ENCODE measurements at regions not wholly inside any gene's neighbourhood (a gene's known extent, or its start where the extent isn't known, plus 50 kb on each side); places are given as distances from the start of the nearest gene placed in this dataset.

DNA sequence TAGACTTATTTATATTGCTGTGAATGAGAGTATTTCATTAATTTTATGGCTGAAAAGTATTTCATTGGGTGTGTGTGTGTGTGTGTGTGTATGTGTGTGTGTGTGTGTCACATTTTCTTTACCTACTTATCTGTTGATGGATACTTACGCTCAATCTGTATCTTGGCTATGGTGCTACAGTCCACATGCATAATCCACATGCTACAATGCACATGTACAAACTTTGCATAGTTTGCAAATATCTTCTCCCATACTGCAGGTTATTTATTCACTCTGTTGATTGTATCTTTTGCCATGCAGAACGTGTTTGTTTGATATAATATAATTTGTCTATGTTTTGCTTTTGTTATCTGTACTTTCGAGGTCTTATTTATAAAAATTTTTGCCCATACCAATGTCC is 167.8 kb downstream of the RAB28 start:
- no peak for DNase-seq

DNA sequence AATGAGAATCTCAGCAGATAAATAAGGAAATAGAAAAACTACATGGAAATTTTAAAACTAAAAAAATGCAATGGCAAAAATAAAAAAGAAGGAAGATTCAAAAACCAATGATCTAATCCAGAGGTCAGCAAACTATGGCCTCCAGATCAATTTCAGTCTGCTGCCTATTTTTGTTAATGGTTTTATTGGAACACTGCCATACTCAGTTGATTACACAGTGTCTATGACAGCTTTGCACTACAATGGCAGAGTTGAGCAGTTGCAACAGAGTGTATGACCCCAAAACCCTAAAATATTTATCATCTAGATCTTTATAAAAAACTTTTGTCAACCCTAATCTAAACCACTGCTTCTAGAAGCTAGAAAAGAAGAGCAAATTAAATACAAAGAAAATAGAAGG is 170.3 kb downstream of the RAB28 start:
- no peak for DNase-seq

DNA sequence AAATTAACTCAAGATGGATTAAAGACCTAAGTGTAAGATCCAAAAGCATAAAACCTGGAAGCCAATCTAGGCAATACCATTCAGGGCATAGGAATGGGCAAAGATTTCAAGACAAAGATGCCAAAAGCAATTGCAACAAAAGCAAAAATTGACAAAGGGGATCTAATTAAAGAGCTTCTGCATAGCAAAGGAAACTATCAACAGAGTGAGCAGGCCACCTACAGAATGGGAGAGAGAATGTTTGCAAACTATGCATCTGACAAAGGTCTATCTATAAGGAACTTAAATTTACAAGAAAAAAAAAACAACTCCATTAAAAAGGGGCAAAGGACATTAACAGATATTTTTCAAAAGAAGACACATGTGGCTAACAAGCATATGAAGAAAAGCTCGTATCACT is 171.9 kb downstream of the RAB28 start:
- DNase-seq, result no peak

DNA sequence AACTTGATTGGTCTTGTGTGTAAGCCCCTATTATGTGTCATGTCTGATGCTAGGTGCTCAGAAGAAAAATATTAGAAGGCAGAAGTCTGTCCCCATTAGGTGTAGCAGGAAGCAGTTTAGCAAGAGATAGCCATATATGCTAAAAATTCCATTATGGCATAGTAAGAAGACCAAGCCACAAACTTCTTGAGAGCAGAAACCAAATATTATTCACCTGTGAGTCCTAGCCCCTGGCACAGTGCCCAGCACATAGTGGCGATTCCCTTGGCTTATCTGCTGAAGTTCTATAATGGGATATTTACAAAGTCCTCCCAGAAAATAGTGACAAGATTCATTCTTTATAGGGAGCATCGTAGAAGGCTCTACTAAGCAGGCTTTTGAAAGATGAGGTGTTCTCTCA is 174.4 kb downstream of the RAB28 start:
- no peak for DNase-seq

DNA sequence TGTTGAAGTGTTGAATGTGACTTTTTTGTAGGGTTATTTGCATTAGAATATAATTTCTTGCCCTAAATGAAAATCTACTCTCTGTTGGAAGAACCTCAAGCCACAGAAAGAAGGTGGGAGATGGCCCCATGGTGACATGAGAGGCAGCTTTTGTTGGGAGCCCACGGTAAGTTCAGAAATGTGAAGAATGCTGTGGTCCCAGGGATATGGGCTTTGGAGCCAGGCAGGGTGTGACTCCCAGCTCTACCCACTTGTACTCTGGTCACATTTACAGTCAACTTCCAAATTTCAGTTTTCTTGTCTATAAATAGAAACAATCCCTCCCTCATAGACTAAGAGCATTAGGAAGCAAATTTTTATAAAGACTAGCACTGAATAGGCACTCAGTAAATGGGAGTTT is 177.8 kb downstream of the RAB28 start:
- no peak for DNase-seq

DNA sequence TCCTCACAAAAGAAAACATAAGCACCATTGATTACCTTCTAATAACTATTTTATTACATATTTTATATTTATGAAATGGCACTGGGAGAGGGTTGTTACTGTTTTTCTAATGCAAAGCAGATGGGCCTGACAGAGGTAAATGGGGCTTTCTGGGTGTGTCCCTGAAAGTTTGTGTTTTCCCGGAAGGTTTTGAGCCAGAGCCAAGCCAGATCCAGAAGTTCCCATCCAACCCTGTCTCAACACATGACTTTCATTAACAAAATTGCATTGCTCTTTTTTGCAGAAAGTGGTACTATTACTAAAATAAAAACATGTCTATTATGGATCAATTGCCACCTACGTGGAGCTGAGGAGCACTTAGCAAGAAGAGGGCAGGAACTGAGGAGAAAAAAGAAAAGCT is 181.3 kb downstream of the RAB28 start:
- DNase-seq, result no peak

DNA sequence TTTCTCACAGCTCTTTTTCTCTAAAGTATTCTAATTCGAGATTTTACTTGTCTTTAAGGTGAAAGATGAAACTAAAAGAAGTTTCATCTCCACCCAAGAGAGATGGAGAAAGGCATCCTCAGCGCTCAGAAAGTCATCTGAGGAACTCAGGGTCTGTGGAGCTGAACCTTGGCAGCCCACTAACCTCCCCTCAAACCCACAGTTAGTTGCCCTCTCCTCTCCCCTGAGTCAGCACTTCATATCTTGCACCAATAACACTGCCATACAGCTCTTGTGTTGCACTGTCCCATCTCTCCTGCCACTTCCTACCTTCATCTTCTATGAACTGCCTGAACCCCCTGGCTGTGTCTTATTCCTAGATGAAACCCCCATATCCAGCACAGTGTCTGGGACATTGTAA is 184.8 kb downstream of the RAB28 start:
- no peak for DNase-seq

DNA sequence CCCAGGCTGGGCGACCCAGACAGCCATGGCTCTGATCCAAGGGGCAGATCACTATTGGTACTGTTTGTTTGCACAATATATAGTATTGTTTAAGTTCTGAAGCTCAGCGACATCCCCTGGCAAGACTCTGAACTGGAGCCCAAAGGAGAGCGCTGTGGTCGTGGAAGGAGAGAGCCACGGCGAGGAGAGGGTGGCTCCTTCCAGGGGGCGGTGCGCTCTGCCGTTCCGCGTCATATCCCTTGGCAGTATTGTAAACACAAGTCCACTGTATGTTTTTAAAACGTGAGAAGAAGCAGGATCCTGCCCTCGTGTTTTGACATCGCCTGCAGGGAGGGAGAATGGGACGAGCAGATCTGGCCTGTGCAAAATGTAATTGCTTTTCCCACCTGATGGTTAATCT is 185.5 kb downstream of the RAB28 start:
- no peak for DNase-seq

DNA sequence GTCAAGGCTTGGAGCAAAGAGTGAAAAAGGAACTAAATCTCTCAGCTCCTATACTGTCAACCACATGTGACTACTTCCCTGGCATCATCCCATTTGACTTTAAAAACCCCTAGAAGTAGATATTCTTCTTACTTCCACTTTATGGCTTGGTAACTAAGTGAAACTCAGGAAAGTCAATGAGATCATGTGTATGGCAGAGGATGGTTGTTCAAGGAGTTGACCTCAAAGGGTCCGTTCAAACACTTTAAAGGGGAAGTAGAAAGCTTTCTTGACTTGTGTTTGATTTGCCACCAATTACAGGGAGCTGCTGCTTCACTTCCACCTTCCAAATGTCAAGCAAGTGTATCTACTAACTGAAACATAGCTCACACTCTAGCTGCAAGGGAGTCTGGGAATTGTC is 187.2 kb downstream of the RAB28 start:
- DNase-seq, result no peak

DNA sequence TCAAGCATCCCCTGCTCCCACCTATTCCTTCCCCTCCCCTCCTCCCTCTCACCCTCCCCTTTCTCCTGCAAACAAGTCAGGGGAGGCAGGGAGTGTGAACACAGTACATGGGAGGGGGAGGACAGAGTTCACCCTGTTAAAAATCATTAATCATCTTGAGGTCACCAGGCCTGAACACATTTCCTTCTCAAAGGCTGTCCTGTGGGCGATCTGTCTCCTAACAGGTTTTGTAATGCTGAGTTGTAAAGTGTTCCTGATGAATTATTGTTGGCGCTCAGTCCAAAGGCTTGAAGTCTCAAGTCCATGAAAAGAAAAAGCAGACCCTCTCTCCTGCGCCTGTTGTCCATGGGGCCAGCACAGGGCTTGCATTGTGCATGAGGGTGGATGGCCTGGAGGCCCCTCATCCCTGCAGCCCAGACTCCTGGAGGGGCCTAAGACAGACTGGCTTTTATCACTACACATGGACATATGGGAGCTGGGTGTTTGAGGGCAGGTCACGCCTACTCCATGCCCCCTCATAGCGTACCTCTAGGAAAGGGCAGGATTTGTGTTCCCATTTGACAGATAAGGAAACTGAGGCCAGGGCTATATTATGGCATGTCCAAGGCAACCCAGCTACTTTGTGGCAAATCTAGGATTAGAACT is 189.1 kb downstream of the RAB28 start:
- DNase-seq, result no peak

DNA sequence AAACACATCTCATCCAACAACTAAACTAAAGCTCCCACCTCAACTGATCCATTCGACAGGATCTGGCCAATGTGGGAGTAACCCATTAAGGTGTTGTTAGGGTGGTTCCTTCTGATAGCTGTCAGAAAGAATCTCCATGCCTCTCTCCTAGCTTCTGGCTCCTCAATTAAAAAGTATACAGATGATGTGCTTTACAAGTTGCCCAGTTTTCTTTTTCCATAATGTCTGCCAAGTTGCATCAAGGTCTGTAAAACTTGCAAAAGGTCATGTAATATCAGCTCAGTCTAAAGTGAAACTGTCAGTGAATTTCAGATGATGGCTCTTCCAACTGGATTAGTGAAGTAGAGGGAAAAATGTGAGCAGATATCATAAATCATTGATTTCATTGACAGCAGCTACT is 191.8 kb downstream of the RAB28 start:
- no peak for DNase-seq

DNA sequence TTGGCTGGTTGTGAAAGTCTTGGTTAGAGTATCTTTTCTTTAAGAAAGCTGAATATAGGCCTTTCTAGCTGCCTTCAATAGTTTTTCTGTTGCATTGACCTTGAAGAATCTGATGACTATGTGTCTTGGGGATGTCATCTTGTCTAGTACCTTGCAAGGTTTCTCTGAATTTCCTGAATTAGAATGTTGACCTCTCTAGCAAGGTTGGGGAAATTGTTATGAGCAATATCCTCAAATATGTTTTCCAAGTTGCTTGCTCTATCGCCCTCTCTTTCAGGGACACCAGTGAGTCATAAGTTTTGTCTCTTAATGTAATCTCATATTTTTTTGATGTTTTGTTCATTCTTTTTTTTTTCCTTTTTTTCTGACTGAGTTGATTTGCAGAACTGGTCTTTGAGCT is 194.7 kb downstream of the RAB28 start:
- DNase-seq, result no peak

DNA sequence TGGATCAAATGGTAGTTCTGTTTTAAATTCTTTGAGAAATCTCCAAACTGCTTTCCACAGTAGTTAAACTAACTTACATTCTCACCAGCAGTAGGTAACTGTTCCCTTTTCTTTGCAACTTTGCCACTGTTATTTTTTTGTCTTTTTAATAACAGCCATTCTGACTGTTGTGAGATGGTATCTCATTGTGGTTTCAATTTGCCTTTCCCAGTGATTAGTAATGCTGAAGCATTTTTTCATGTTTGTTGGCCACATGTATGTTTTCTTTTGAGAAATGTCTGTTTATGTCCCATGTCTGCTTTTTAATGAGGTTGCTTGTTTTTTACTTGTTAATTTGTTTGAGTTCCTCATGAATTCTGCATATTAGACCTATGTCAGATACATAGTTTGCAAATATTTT is 198.8 kb downstream of the RAB28 start:
- no peak for DNase-seq

DNA sequence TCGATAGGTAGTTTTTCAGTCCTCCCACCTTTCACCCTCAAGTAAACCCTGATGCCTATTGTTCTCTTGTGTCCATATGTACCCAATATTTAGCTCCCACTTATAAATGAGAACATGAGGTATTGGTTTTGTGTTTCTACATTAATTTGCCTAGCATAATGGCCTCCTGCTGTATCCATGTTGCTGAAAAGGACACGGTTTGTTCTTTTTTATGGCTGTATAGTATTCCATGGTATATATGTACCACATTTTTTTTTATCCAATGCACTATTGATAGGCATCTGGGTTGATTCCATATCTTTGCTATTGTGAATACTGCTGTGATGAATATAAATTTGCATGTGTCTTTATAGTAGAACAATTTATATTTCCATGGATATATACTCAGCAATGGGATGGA is 199.2 kb downstream of the RAB28 start:
- DNase-seq, result no peak

DNA sequence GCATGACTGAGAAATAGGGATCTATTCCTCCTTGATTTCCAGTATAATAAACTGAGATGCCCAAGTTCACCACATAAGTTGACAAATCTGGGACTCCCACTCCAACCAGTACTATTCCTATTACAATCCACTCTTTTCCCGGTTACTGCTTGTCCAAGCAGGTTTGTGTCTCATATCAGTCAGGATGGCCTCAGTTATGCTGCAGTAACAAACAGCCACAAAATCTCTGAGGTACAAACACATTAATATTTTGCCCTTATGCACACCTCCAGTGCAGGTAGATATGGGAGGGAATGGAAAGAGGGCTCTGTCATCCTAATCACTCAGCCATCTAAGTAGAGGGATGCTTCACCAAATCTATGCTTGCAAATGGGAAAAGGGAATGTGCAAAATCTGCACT is 207.8 kb downstream of the RAB28 start:
- DNase-seq, result no peak

DNA sequence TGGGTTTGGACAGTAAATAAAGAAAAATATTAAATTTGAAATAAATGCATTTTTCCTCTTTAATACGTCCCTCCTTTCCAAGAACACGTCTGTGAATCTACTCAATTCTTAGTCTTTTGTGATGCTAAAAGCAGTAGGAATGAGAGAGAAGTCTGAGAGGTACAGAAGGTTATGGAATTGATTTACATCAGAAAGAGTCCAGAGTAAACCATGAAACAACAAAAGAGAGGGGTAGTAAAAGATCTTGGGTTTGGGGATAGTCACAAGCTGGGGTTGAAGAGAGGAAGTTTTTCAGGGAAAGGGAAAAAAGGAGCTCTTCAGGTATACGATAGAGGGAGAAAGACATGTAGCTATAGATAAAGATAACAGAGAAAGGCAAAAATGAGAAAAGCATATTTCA is 215.4 kb downstream of the RAB28 start:
- DNase-seq, result no peak

DNA sequence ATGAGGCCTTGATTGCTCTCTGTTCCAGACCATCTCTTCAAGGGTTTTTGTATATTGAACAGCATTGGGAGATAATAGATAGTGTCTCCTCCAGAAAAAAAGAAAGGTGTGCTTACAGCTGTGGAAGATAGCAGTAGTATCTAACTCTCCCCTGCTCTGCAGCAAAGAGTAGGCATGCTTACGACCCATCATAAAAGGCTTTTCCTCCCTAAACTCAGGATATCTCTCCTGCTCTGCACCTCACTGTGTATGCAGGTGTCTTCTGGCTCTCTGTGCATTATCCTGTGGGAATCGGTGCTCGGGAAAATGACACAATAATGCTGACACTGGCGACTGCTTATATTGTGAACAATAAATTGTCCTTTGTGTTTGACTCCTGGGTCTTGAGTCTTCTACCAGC is 216.0 kb downstream of the RAB28 start:
- no peak for DNase-seq

DNA sequence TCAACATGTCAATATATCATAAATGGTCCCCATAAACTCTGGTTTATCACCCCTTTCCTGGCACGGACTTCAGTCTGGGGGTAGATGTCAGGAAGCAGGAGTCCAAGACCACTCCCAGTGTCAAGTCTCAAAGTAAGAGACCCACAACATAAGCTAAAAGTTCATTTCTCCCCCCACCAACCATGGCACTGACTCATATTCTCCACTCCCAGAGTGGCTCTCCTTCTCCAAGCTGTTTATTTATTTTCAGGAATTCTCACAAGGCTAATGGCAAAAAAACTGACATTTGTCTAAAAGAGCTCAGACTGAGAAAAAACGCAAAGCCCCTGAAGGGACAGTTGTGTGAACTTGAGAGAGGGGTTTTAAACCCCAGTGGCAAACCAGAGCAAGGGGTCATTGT is 217.0 kb downstream of the RAB28 start:
- no peak for DNase-seq

DNA sequence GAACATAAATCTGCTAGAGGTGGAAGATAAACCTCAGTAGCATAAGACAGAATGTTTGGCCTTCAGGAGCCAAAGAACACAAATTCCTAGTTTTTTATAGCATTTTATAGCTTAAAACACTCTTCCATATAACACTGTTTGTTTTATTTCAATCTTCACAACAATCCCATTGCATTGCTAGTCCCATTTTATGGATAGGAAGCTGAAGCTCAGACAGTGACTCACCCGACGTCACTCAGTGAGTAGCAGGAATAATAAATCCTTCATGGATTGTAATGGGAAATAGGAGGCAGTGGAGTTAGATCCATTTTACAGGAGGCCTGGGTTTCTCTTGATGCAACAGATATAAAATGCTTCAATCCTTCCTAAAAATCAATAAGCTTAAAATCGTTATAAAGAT is 217.5 kb downstream of the RAB28 start:
- no peak for DNase-seq

DNA sequence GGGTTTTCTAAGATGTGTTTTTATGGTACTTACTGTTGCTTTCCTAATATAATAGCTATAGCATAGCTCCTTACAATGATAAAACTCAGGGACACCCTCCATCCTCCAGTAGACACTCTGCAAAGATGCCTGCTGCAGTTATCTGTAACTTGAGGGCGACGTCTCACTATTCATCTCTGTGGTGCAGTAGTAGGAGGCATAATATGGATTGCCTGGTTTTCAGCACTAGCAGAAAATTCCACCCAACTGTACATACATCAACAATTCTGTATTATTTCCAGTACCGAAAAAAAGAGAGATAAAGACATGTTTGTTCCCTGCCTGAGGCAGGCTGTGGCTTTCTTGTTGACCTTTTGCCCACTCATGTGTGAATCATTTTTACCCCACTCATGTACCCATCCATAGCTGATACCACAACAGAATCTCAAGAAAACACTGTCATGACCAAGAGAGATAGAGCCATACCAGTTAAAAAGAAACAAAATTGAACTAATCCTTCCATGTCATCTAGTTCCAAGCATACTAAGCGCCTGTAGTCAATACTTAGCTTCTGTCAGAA is 220.1 kb downstream of the RAB28 start:
- DNase-seq, result no peak

DNA sequence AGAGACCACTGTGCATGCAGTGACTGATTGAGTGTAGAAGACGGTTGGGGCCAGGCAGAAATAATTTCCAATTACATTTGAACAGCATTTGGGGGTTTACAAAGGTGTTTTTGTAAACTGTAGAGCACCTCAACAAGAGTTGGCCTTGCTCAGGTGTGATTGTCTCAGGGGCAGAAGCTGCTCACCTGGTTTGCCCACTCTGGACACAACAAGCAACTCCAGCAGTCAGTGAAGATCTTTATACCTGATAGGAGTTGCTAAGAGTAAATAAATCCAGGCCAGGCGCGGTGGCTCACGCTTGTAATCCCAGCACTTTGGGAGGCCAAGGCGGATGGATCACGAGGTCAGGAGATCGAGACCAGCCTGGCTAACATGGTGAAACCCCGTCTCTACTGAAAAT is 221.3 kb downstream of the RAB28 start:
- DNase-seq, result no peak

DNA sequence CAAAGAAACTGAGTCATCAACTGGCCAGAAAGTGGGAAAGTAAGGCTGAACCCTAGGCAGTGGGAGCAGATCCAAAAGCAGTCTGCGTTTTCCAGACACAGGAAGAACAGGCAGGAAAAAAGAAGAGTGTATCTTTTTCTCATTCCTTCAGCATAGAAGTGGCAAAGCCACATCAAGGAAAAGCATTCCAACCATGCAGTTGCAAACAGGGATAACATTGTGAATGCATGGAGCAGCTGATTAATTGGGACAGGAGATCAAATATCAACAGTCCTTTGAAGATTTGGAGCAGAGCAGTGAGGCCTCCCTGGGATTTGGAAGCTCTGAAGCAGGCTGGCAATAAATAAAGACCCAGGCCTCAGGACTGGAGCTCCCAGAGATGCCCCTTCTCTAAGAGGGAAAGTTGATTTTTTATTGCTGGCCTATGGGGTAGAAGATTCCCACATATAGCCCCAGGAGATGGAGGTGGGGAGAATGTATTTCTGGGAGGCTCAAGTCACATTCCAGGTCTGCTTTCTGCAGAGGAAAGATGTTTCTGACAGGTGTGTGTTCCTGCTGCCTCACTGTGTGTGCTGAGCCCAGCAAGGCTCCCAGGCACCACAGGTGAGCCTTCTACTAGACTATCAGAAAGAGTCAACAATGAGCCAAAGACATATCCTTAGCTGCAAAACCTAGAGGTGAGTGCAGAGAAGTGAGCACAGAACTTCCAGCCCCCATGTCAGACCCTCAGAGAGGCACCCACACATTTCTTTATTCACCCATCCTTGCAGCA is 222.5 kb downstream of the RAB28 start:
- DNase-seq, result no peak

DNA sequence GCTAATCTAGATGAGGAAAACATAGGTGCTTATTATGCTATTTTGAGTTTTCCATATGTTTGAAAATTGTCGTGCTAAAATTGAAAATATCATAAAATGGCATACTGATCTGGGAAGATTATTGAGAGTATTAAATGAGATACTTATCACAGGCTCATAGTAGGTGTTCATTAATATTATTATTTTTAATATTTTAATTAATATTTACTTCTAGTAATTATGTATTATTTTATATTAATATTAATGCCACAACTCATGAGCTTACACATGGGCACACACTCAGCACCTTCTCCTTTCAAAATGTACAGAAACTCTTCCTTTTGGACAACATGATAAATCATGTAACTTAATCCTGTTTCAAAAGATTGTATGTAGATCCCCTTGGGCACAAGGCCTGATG is 223.6 kb downstream of the RAB28 start:
- no peak for DNase-seq

DNA sequence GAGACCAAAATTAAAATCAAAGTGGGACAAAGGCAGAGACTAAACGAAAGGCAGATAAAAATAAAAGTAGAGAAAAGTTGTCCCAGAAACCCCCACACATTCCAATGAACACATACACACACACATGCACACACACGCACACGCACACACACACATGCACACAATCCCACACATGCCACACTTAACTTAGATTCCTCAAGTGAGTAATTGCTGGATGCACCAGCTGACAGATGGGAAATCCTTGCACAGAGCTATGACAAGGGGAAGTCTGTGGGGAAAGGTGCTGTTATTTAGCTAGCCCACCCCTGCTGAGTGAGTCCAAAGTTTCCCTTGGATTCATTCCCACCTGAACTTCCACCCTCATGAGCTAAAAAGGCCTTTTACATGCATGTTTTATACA is 233.9 kb downstream of the RAB28 start:
- no peak for DNase-seq
